HG02610 (cell line): ENCODE measurements at regions not wholly inside any gene's neighbourhood (a gene's known extent, or its start where the extent isn't known, plus 50 kb on each side); places are given as distances from the start of the nearest gene placed in this dataset.

Experiments
- ATAC-seq: cut with Tn5 transposase; IDR thresholded peaks from one replicate; pipeline ENCODE4 v1.9.1; 2021; ENCODE audit warnings: mild to moderate bottlenecking, moderate library complexity; ENCODE audit not compliant: unreplicated experiment

- no peak for ATAC-seq
Measured at GRCh38 chr6:62480544-62480943, 194.5 kb upstream of the KHDRBS2 start.

GRCh38 chr6:62479697-62480220 lies 193.7 kb upstream of the KHDRBS2 start:
- no peak for ATAC-seq

GRCh38 chr6:62474793-62475192 lies 188.8 kb upstream of the KHDRBS2 start:
- ATAC-seq = no peak

- no peak for ATAC-seq
Measured at GRCh38 chr6:62466607-62467006, 180.6 kb upstream of the KHDRBS2 start.

GRCh38 chr6:62465206-62465605 lies 179.2 kb upstream of the KHDRBS2 start:
- ATAC-seq = no peak

- ATAC-seq = no peak
Measured at GRCh38 chr6:62452586-62452985, 166.6 kb upstream of the KHDRBS2 start.

- no peak for ATAC-seq
Measured at GRCh38 chr6:62446647-62447316, 160.8 kb upstream of the KHDRBS2 start.

- ATAC-seq = no peak
Measured at GRCh38 chr6:62445521-62445920, 159.5 kb upstream of the KHDRBS2 start.

GRCh38 chr6:62441182-62441581 lies 155.2 kb upstream of the KHDRBS2 start:
- no peak for ATAC-seq

- ATAC-seq = no peak
Measured at GRCh38 chr6:62429781-62430180, 143.8 kb upstream of the KHDRBS2 start.

- no peak for ATAC-seq
Measured at GRCh38 chr6:62400521-62401259, 114.7 kb upstream of the KHDRBS2 start.

GRCh38 chr6:62393608-62394007 lies 107.6 kb upstream of the KHDRBS2 start:
- no peak for ATAC-seq

GRCh38 chr6:62392291-62392690 lies 106.3 kb upstream of the KHDRBS2 start:
- ATAC-seq = no peak

GRCh38 chr6:62391358-62391757 lies 105.3 kb upstream of the KHDRBS2 start:
- no peak for ATAC-seq

- ATAC-seq = no peak
Measured at GRCh38 chr6:62390401-62390800, 104.4 kb upstream of the KHDRBS2 start.

GRCh38 chr6:62371453-62372210 lies 85.6 kb upstream of the KHDRBS2 start:
- ATAC-seq = no peak

- ATAC-seq = peak; percentile 99
Measured at GRCh38 chr6:62367601-62368000, 81.6 kb upstream of the KHDRBS2 start.

- no peak for ATAC-seq
Measured at GRCh38 chr6:62362097-62362496, 76.1 kb upstream of the KHDRBS2 start.

GRCh38 chr6:62357835-62358234 lies 71.8 kb upstream of the KHDRBS2 start:
- no peak for ATAC-seq

GRCh38 chr6:62354261-62354660 lies 68.2 kb upstream of the KHDRBS2 start:
- ATAC-seq = no peak

- ATAC-seq = no peak
Measured at GRCh38 chr6:62345962-62346689, 60.1 kb upstream of the KHDRBS2 start.
